ENCODE measurements at regions not wholly inside any gene's neighbourhood (a gene's known extent, or its start where the extent isn't known, plus 50 kb on each side); places are given as distances from the start of the nearest gene placed in this dataset.

- no peak for DNase-seq
Measured at GRCh38 chr1:82598337-82598736, 797.6 kb downstream of the ADGRL2 start.

- no peak for DNase-seq
Measured at GRCh38 chr1:82597649-82598048, 796.9 kb downstream of the ADGRL2 start.

DNA sequence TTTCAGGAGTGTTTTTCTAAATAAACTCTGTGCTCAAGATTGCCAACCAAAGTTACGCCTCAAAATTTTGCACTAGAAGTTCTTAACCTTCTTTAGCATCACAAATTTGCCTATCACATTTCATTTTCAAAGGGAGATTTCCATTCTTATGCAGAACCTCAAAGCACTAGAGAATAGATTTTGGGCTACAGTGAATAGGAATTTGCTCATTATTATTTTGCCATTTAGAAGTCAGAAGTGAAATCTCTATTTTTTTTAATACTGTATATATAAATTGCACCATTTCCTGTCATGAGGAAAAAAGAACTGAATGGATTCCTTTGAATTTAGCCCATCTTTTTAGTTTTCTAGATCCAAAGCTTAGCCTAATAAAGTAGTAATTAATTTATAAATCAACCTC lies 796.4 kb downstream of the ADGRL2 start:
- DNase-seq: no peak

GRCh38 chr1:82593561-82593960 lies 792.8 kb downstream of the ADGRL2 start:
- DNase-seq: no peak

DNA sequence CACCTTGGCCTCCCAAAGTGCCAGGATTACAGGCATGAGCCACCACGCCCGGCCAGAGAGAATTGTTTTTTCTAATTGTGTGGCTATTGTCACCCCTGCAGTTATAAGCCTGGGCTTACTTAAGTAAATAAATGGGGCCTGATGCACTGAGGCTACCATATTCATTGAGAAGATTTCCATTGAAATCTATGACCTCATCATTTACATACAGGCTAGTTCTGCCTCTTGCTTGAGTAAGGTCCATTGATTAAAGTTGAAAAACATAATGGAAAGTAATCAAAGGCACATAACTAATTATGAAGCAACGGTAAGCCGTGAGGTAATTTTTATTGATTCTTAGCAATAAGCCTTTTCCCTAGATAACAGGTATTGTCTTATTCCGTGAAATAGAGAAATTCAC lies 788.9 kb downstream of the ADGRL2 start:
- no peak for DNase-seq

GRCh38 chr1:82587371-82587770 lies 786.6 kb downstream of the ADGRL2 start:
- no peak for DNase-seq

- DNase-seq: no peak
Measured at GRCh38 chr1:82586473-82586872, 785.7 kb downstream of the ADGRL2 start.

DNA sequence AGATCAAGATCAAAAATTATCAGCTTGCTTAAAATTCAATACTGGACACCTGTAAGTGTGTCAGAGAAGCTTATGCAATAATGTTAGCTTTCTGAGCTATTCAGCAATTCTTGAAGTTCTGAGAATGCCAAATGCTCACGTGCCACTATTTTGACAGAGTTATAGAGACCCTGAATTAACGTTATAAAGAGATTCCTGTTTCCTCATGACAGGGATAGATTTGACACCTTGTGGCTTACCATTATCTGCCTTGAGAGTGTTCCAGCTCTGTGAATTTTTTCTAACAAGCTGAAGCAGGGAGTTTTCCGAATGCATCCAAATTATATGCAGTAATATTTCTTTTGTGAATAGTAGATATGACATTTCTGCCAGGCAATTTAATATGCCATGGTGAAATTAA lies 781.6 kb downstream of the ADGRL2 start:
- DNase-seq: no peak

DNA sequence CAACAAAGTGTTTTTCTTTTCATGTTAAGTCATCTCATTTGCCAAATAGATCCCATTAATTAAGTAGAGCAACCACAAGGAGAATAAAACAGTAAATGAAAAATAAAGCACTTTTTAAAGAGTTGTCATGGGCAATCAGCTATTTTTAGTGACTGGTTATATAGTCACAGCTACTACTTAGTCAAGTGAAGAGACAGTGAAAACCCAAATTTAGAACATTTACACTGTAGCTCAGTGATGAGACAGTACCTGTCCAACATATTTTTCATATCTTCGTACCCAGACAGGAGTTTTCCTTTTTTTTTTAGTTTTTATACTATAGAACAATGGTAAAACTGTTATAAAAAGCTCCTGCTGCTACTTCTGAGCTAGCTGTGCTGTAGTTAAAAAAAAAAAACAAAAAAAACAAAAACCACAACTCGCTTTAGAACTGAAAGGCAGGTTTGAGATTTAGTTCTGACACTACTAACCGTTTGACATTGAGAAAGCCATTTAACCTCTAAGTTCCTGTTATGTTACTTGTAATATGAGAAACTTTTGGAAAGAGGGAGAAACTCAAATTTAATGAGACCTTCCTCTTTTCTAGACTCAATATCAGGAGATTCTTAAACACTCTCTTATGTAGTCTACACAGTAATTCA lies 777.5 kb downstream of the ADGRL2 start:
- DNase-seq: no peak

GRCh38 chr1:82567348-82567747 lies 766.6 kb downstream of the ADGRL2 start:
- DNase-seq: no peak

DNA sequence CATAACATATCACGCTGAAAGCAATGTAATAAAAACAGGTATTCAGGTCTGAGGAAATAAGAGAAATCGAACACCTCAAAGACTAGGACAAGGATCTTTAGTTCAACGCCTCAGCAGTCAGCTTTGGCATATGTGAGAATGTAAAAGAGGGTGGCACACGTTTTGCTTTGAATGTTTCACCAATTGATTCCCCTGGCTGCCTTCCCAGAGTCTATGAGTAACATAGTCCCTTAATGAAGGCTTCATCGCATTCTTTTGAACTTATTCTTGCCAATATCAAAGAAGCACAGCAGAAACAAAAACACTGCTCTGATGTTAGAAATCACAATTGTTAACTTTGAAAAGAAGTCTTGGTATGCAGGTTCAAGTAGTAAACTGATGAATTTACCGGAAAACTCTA lies 764.8 kb downstream of the ADGRL2 start:
- no peak for DNase-seq

DNA sequence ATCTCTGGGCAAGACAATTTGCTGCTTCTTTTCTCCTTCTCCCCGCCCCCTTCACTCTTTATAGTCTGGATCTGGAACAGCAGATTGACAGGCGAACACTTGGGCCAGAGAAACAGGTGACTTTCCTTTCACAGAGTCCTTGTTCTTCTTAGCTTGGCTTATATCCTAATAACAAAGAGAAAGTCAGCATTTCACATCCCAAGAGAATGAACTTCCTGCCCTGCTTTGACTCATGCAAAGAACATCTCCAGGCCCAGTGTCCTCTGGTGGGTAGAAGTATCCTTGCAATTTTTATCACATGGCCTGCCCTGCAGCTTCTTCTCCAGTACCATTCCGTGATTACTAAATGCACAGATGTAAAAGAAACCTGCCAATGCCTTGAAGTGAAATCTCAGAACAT lies 764.4 kb downstream of the ADGRL2 start:
- no peak for DNase-seq

DNA sequence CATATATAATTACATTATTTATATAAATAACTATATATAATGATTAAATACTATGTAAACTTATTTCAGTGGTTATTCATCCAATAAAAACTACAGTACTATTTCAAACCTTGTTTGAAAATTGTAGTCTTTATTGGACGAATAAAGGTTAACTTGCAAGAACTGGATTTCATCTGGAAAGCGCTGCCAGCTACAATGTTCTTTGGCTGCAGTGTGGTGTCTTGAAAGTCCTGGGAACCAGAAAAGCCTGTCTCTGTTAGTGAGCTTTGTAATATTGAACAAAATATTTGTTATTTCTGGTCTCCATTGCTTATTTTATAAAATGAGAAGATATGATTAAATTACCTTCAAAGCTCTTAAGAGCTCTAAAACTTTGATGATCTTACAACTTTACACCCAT lies 763.6 kb downstream of the ADGRL2 start:
- no peak for DNase-seq

DNA sequence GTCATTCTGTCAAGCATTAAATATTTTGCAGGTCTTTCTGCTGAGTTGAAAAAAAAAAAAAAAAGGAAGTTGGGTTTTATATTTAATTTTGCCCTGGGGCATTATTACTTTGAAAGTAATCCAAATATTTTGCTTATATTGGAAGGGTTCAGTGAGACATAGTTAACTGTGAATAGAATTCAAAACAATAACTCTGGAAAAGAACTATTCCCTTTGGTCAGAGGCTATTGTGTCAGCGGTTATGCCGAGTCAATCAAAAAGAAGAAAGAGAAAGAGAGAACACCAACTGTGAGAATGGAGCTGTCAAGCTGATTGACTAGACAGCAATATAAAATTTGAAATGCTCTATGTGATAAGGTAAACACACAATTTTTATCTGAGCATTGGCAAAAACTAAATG lies 761.7 kb downstream of the ADGRL2 start:
- DNase-seq: no peak

GRCh38 chr1:82560566-82560965 lies 759.8 kb downstream of the ADGRL2 start:
- no peak for DNase-seq

DNA sequence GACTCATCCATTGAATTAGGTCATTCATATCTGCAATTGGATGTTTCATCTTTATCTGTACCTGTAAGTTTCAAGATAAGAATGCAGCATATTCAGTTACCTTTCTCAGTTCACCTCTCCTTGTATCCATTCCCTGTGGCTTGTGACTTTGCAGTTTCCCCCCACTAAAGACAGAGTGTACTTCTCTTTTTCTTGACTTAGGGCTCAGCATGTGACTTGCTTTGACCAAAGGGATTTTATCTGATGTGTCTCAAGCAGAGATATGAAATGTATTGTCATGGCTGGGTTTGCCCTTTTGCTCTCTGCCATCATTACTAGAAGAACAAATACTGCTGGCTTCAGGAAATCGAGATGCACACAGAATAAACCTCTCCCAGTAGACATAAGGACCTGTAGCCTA lies 754.8 kb downstream of the ADGRL2 start:
- DNase-seq: no peak

GRCh38 chr1:82549841-82550240 lies 749.1 kb downstream of the ADGRL2 start:
- DNase-seq: no peak

DNA sequence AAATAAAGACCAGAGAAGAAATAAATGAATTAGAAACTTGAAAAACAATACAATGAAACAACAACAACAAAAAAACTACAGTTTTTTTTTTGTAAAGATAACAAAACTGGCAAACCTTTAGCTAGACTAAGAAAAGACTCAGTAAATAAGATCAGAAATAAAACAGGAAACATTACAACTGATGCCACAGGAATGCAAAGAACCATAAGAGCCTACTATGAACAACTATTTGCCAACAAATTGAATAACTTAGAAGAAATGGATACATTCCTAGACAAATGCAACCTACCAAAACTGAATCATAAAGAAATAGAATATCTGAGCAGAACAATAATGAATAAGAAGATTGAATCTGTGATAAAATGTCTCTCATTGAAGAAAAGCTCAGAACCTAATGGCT lies 742.0 kb downstream of the ADGRL2 start:
- no peak for DNase-seq

- no peak for DNase-seq
Measured at GRCh38 chr1:82542141-82542540, 741.4 kb downstream of the ADGRL2 start.

DNA sequence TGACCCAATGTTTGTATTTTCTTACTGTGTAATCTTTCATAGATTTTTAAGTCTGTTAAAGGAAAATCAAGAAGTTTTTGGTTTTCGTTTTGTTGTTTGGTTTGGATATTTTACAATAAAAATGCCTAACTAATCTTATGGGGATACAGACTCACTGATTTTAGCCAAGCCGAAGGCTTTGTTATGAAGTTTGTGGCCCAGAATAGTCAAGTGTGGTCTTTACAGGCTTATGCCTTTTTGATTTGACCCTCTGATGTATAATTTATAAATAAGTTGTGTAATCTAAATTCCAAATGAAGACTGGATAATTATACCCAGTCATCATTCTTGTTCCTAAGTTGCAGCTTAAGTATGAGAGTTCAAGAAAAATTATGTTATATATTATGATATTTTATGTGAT lies 739.3 kb downstream of the ADGRL2 start:
- no peak for DNase-seq

DNA sequence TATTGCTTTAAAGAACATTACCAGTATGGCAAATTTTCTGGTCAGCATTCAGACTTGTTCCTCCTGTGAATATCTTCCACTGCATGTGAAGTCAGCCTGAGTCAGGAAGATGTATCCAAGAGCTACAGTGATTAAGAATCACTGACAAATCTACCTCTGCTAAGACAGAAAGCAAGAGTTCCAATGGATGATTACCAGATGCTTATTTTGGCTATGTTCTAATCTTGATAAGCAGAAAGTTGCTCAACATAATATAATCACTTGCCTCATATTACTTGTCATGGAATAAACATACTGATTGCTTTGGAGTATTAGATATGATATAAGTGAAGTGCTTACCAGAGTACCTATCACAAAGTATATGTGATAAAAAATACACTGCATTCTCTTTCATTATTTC lies 738.1 kb downstream of the ADGRL2 start:
- no peak for DNase-seq

DNA sequence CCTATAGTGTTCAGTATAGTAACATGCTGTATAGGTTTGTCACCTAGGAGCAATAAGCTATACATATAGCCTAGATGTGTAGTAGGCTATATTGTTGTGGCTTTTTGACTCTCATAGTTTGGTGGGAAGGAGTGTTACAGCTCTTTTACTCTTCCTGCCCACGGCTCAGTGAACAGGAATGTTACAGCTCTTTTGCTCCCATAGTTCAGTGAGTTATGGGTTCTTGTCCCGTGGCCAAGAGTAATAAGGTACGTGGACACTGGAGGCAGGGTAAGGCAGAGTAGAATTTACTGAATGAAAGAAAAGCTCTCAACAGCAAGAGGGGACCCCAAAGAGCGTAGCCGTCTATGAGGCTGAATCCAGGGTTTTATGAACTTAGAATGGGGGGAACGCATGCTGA lies 734.3 kb downstream of the ADGRL2 start:
- DNase-seq: no peak

DNA sequence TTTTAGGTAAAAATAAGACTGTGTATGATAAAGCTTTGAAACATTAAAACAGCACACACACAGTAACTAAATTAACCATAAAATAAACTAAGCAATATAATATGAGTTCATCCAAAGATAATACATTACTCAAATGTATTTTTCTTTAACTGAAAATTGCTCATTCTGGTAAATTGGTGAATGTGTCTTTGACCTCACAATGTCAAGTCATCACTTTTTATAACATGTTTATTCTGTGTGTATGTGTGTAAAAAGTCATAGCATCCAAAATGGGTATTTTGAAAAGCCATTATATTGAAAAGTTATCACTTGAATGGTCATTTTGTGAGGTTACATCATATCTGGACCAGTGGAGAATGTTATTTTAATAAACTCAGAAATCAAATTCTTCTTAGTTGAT lies 724.6 kb downstream of the ADGRL2 start:
- DNase-seq: no peak

DNA sequence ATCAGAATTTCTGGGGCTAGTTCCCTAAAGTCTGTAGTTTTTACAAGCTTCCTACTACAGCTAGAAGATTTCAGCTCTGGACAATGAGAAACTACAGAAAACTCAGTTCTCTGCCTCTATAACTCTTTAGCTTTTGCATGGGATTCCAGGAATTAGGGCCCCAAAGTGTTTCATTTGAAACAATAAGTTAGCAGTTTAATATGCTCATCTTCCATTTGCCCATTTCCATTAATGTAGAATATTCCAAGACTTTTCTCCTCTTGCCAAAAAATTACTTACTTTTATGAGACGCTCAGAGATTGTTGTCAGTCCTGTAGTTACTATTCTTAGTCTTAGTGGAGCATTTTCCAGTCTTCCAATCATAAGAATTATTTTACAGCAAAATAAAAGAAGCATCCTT lies 719.9 kb downstream of the ADGRL2 start:
- no peak for DNase-seq

DNA sequence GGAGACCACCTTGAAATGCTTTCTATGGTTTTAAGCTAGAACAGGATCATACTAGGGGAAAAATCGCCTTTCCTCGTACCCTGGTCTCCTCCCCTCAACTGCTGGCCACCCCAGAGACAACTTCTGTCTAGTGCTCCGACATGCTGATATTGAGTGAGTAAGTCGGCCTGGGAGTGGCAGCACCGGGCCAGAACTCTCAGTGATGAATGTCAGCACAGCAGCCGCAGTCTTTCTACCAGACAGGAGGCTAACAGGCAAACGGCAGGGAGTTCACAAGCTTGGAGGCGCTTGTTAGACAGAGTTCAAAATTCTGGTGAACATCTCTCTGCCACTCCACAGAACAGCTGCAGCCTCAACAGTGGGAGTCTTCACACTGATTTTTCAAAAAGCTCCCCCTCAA lies 716.9 kb downstream of the ADGRL2 start:
- DNase-seq: no peak

- DNase-seq: no peak
Measured at GRCh38 chr1:82515650-82516049, 714.9 kb downstream of the ADGRL2 start.

All from stimulated activated CD8-positive, alpha-beta memory T cell treated with anti-CD3 and anti-CD28 coated beads, Interleukin-4, amount 100 ng/mL, for 48 hours (primary cell).